ENCODE measurements at regions not wholly inside any gene's neighbourhood (a gene's known extent, or its start where the extent isn't known, plus 50 kb on each side); places are given as distances from the start of the nearest gene placed in this dataset.

GRCh38 chr2:217415316-217415715 is 555.5 kb upstream of the TNP1 start:
- no peaks in the 10 kb centered on the region for H3K36me3 ChIP-seq (ENCODE audit: control insufficient read depth, insufficient read depth, low read length)
- H3K27me3 ChIP-seq (ENCODE audit: control insufficient read depth, insufficient read depth, low read length), result no peaks in the 10 kb centered on the region
- FAIRE-seq (no peak), DNase-seq (ENCODE audit: low read depth) (no peak)
- no peak for TF ChIP-seq CTCF (IDR thresholded peaks at IDR 0.05; ENCODE audit: insufficient read depth, low read length, severe bottlenecking)
- no peak overlapping the region for H3K4me3 ChIP-seq (ENCODE audit: low read depth, low read length)

DNA sequence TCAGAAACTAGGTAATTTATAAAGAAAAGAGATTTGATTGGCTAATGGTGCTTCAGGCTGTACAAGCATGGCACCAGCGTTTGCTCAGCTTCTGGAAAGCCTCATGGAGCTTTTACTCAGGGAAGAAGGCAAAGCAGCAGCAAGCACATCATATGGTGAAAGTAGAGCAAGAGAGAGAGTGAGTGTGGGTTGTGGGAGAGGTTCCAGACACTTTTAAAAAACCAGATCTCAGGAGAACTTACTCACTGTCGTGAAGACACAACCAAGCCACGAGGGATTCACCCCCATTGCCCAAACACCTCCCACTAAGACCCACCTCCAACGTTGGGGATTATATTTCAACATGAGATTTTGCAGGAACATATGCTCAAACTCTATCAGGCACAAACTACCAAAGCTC is 554.6 kb upstream of the TNP1 start:
- Histone ChIP-seq H3K36me3 (ENCODE audit: control insufficient read depth, insufficient read depth, low read length) (no peaks in the 10 kb centered on the region), H3K4me3 (ENCODE audit: low read depth, low read length) (no peak overlapping the region), H3K27me3 (ENCODE audit: control insufficient read depth, insufficient read depth, low read length) (no peaks in the 10 kb centered on the region)
- FAIRE-seq (no peak), DNase-seq (ENCODE audit: low read depth) (no peak)
- no peak for TF ChIP-seq CTCF (IDR thresholded peaks at IDR 0.05; ENCODE audit: insufficient read depth, low read length, severe bottlenecking)

GRCh38 chr2:217413193-217413592 is 553.3 kb upstream of the TNP1 start:
- FAIRE-seq, result no peak
- Histone ChIP-seq H3K36me3 (ENCODE audit: control insufficient read depth, insufficient read depth, low read length) (no peaks in the 10 kb centered on the region), H3K27me3 (ENCODE audit: control insufficient read depth, insufficient read depth, low read length) (no peaks in the 10 kb centered on the region), H3K4me3 (ENCODE audit: low read depth, low read length) (no peak overlapping the region)
- TF ChIP-seq CTCF (IDR thresholded peaks at IDR 0.05; ENCODE audit: insufficient read depth, low read length, severe bottlenecking), result no peak
- DNase-seq (ENCODE audit: low read depth), result no peak

DNA sequence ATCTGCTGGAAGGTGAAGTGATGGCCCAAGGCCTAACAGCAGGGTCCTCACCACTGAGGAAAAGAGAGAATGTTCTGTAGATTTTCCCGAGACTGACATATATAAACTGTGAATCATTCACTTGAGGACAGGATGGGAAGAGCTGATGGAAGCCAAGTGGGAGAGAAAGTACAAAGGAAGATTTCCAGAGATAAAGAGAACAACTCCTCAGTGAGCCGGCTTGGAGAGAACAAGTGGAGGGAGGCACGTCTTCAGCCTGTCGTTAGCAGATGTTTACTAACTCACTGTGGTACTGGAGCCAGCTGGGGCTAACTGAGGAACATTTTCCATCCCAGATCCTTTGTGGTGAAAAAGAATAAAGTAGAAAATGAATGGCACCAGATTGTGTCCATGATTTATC is 552.9 kb upstream of the TNP1 start:
- Histone ChIP-seq H3K36me3 (ENCODE audit: control insufficient read depth, insufficient read depth, low read length) (no peaks in the 10 kb centered on the region), H3K27me3 (ENCODE audit: control insufficient read depth, insufficient read depth, low read length) (no peaks in the 10 kb centered on the region), H3K4me3 (ENCODE audit: low read depth, low read length) (no peak overlapping the region)
- no peak for DNase-seq (ENCODE audit: low read depth)
- FAIRE-seq, result no peak
- TF ChIP-seq CTCF (IDR thresholded peaks at IDR 0.05; ENCODE audit: insufficient read depth, low read length, severe bottlenecking), result no peak

DNA sequence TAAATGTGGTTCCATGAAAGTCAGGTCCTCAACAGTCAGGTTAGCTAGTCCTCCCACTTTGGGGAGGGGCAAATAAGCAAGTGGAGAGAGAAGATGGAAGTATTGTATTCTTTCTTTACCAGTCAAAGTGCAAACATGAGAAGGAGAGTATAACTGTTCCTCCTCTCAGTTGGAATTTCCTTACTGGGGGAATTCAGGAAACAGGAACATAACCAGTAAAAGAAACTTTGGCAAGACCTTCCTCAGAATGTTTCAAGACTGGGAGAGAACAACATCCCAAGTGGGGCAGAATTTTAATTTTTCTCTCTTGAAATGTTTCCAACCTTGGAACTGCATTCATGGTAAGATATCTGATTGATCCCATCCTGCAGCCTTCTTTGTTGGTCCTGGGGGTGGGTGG is 552.4 kb upstream of the TNP1 start:
- H3K27me3 ChIP-seq (ENCODE audit: control insufficient read depth, insufficient read depth, low read length), result no peaks in the 10 kb centered on the region
- no peak for DNase-seq (ENCODE audit: low read depth)
- FAIRE-seq, result no peak
- no peak for TF ChIP-seq CTCF (IDR thresholded peaks at IDR 0.05; ENCODE audit: insufficient read depth, low read length, severe bottlenecking)
- no peaks in the 10 kb centered on the region for H3K36me3 ChIP-seq (ENCODE audit: control insufficient read depth, insufficient read depth, low read length)
- no peak overlapping the region for H3K4me3 ChIP-seq (ENCODE audit: low read depth, low read length)

GRCh38 chr2:217410681-217410960 is 550.8 kb upstream of the TNP1 start:
- TF ChIP-seq CTCF (IDR thresholded peaks at IDR 0.05; ENCODE audit: insufficient read depth, low read length, severe bottlenecking), result no peak
- DNase-seq (ENCODE audit: low read depth) (no peak), FAIRE-seq (no peak)
- Histone ChIP-seq H3K36me3 (ENCODE audit: control insufficient read depth, insufficient read depth, low read length) (no peaks in the 10 kb centered on the region), H3K27me3 (ENCODE audit: control insufficient read depth, insufficient read depth, low read length) (no peaks in the 10 kb centered on the region), H3K4me3 (ENCODE audit: low read depth, low read length) (no peak overlapping the region)

Data from bronchial epithelial cell (primary cell).